ENCODE measurements at regions not wholly inside any gene's neighbourhood (a gene's known extent, or its start where the extent isn't known, plus 50 kb on each side); places are given as distances from the start of the nearest gene placed in this dataset.
"Not testable (repeated sequence)": the region's sequence is repeated elsewhere in the genome, so short reads cannot be mapped to it uniquely, and the experiment has no call there.

- DNase-seq (ENCODE audit: low spot score) (no peak), ATAC-seq (ENCODE audit: low FRiP score) (no peak)
- no peak for TF ChIP-seq CTCF (IDR thresholded peaks at IDR 0.05)
These were observed 67.1 kb upstream of the SH3PXD2B start for GRCh38 chr5:172521338-172521932.

GRCh38 chr5:172511952-172512351, 57.6 kb upstream of the SH3PXD2B start:
- no peak for DNase-seq (ENCODE audit: low spot score)
- no peak for TF ChIP-seq CTCF (IDR thresholded peaks at IDR 0.05)
- ATAC-seq (ENCODE audit: low FRiP score): no peak

DNA sequence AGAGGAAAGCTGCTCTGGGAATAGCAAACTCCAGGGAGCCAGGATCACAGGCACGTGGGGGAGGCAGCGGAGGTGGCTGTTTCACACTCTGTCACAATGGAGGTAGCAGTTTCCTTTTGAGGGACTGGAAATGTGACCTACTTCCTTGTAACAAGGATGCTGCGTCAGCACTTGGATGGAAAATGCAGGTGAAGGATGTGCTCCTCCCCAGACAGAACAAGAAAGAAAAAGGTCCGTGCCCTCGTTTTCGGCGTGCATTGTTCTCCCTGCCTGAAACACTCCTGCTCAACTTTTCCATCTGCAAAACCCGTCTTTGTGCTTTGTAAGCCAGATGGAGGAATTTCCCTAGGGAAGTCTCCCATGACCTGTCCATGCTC, 55.1 kb upstream of the SH3PXD2B start:
- DNase-seq (ENCODE audit: low spot score): no peak
- no peak for ATAC-seq (ENCODE audit: low FRiP score)
- no peak for TF ChIP-seq CTCF (IDR thresholded peaks at IDR 0.05)

DNA sequence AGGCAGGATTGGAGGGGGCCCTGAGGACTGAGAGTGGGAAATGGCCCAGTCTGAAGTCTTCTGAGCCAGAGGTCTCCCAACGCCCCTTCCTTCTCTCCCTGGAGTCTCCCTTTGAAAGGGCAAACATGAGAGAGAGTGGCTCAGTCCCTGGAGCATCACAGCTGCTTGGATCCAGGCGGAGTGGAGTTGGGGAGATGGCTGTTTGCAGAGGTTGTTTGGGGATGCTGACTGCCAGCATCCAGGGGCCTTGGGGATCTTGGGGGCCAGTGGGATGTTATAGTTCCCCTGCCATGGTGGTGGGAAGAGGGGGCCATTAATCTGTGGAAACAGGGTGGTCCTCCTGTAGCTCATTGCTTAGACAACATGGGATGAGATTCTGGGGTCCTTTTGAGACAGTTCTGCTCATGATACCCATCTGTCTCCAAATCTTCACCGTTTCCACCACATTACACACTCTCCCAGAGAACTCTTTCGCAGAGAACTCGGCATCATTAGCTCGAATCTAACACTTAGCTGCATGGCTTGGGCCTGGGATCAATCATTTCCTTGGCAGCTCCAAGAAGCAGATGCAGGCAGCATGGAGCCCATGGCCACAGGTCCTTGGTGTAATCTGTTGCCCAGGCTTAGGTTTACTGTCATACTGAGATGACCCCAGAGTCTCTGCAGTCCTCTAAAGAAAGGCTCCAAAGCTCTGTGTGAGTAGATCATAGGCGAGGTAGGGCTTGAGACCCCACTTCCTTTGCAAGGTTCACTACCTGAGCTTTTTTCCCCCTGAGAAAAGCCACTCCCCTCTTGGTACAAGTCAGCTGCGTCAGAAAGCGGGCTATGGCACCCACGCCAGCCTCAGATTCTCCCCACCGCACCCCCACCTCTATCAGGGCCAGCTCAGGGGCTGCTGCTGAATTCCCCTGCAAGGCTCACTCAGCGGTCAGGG, 54.4 kb upstream of the SH3PXD2B start:
- DNase-seq (ENCODE audit: low spot score) (no peak), ATAC-seq (ENCODE audit: low FRiP score) (no peak)
- TF ChIP-seq CTCF (IDR thresholded peaks at IDR 0.05): no peak

DNA sequence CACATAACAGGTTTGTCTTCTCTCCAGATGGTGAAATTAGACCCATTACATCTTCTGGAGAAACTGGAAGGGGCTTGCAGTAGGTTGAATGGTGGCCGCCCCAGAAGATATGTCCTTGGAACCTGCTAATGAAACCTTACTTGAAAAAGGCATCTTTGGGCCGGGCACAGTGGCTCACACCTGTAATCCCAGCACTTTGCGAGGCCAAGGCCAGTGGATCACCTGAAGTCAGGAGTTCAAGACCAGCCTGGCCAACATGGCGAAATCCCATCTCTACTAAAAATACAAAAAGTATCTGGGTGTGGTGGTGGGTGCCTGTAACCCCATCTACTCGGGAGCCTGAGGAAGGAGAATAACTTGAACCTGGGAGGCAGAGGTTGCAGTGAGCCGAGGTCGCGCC, 53.2 kb upstream of the SH3PXD2B start:
- not testable (repeated sequence) for DNase-seq (ENCODE audit: low spot score); ATAC-seq (ENCODE audit: low FRiP score)

- TF ChIP-seq CTCF (IDR thresholded peaks at IDR 0.05): no peak
- DNase-seq (ENCODE audit: low spot score) (no peak), ATAC-seq (ENCODE audit: low FRiP score) (no peak)
These were observed 52.6 kb upstream of the SH3PXD2B start for GRCh38 chr5:172506921-172507320.

DNA sequence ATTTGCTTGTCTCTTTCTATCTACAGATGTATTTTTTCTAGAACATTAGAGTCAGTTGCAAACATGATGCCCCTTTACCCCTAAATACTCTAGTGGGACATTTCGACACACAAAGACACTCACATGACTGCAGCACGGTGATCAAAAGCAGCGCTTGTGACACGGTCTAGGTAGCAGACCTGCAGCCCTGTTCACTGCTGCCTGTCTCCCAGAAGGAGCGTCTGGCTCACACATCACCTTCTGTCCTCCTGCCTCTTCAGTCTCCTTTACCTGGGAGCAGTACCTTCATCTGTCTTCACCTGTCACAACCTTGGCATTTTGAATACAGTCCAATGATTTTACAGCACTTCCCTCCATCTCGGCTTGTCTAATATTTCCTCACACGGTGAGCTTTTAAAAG, 51.9 kb upstream of the SH3PXD2B start:
- ATAC-seq (ENCODE audit: low FRiP score): no peak
- TF ChIP-seq CTCF (IDR thresholded peaks at IDR 0.05): no peak
- DNase-seq (ENCODE audit: low spot score): no peak
